Neural cell (in vitro differentiated cells): ENCODE measurements at regions not wholly inside any gene's neighbourhood (a gene's known extent, or its start where the extent isn't known, plus 50 kb on each side); places are given as distances from the start of the nearest gene placed in this dataset.
A peak's percentile ranks its signal among the peaks of the same experiment; 100 is the strongest.

ENCODE experiments used
- H2AFZ ChIP-seq: fragments of 200-600, 300-800 bp; sonication (generic), shearing (Covaris generic); 2 replicates; pipeline ENCODE4 v1.6.0; 2014; ENCODE audit warnings: low read depth, mild to moderate bottlenecking, antibody characterized with exemption, low read length, moderate library complexity
- H3F3A ChIP-seq: fragments of 200-600 bp; shearing (Covaris generic); 2 replicates; pipeline ENCODE4 v1.6.1; 2016; ENCODE audit warnings: mild to moderate bottlenecking, moderate library complexity, mixed read lengths, antibody characterized with exemption, low read length; ENCODE audit not compliant: insufficient read depth, poor library complexity, severe bottlenecking
- H3K27ac ChIP-seq: fragments of 200-600, 300-800 bp; sonication (generic), shearing (Covaris generic); 2 replicates; pipeline ENCODE4 v1.5.1; 2014; ENCODE audit warnings: mild to moderate bottlenecking, low read length, moderate library complexity
- H3K27me3 ChIP-seq: fragments of 300-800, 200-600 bp; sonication (generic), shearing (Covaris generic); 2 replicates; pipeline ENCODE4 v1.6.0; 2014; ENCODE audit warnings: mild to moderate bottlenecking, low read depth, low read length, moderate library complexity; ENCODE audit not compliant: insufficient read depth
- H3K36me3 ChIP-seq: fragments of 300-800, 200-600 bp; sonication (generic), shearing (Covaris generic); 2 replicates; pipeline ENCODE4 v1.5.1; 2014; ENCODE audit warnings: mild to moderate bottlenecking, antibody characterized with exemption, low read length, moderate library complexity; ENCODE audit not compliant: insufficient read depth
- H3K4me2 ChIP-seq: fragments of 300-800, 200-600 bp; sonication (generic), shearing (Covaris generic); 2 replicates; pipeline ENCODE4 v1.6.0; 2014; ENCODE audit warnings: mild to moderate bottlenecking, low read length
- H3K4me3 ChIP-seq: fragments of 300-800, 200-600 bp; sonication (generic), shearing (Covaris generic); 2 replicates; pipeline ENCODE4 v1.5.1; 2014; ENCODE audit warnings: mild to moderate bottlenecking, low read length, moderate library complexity
- H3K79me2 ChIP-seq: fragments of 200-600 bp; shearing (Covaris generic); replicated peaks from 2 replicates; pipeline ENCODE4 v1.6.0; 2014; ENCODE audit warnings: mild to moderate bottlenecking, low read length, moderate library complexity; ENCODE audit not compliant: insufficient read depth
- H3K9ac ChIP-seq: fragments of 300-800, 200-600 bp; sonication (generic), shearing (Covaris generic); 2 replicates; pipeline ENCODE4 v1.6.1; 2016; ENCODE audit warnings: mild to moderate bottlenecking, low read length, mixed read lengths
- H3K9me2 ChIP-seq: fragments of 200-600 bp; shearing (Covaris generic); 2 replicates; pipeline ENCODE4 v1.6.1; 2016; ENCODE audit warnings: mild to moderate bottlenecking, low read length, mixed read lengths; ENCODE audit not compliant: insufficient read depth
- H3K9me3 ChIP-seq: fragments of 200-600, 300-800 bp; sonication (generic), shearing (Covaris generic); 2 replicates; pipeline ENCODE4 v1.6.1; 2016; ENCODE audit warnings: mild to moderate bottlenecking, mixed run types, low read length, moderate library complexity, mixed read lengths
- H4K20me1 ChIP-seq: fragments of 200-600 bp; shearing (Covaris generic); 2 replicates; pipeline ENCODE4 v1.6.1; 2016; ENCODE audit warnings: mild to moderate bottlenecking, mixed run types; ENCODE audit not compliant: insufficient read depth
- CTCF ChIP-seq: fragments of 450-650 bp; IDR thresholded peaks from 2 replicates; pipeline ENCODE4 v1.5.1; 2014; ENCODE audit warnings: antibody characterized with exemption, mild to moderate bottlenecking, moderate library complexity; ENCODE audit not compliant: poor library complexity, severe bottlenecking
- EP300 ChIP-seq: fragments of 450-650 bp; conservative IDR thresholded peaks from 2 replicates; pipeline ENCODE4 v1.6.1; 2014; ENCODE audit warnings: antibody characterized with exemption, mild to moderate bottlenecking, moderate library complexity; ENCODE audit not compliant: poor library complexity, severe bottlenecking
- EZH2 ChIP-seq: fragments of 200-600, 300-800 bp; shearing (Covaris generic), sonication (generic); IDR thresholded peaks from 2 replicates; pipeline ENCODE4 v1.6.1; 2014; ENCODE audit warnings: antibody characterized with exemption, low read length, borderline replicate concordance, mild to moderate bottlenecking; ENCODE audit not compliant: insufficient read depth, poor library complexity, severe bottlenecking
- MXI1 ChIP-seq: fragments of 450-650 bp; conservative IDR thresholded peaks from 2 replicates; pipeline ENCODE4 v1.6.1; 2014; ENCODE audit warnings: antibody characterized with exemption, mild to moderate bottlenecking; ENCODE audit not compliant: poor library complexity, severe bottlenecking
- POLR2AphosphoS5 ChIP-seq: IDR thresholded peaks from 2 replicates; pipeline ENCODE4 v1.6.1; 2012
- RAD21 ChIP-seq: fragments of 450-650 bp; conservative IDR thresholded peaks from 2 replicates; pipeline ENCODE4 v1.6.1; 2014; ENCODE audit warnings: antibody characterized with exemption, mild to moderate bottlenecking, moderate library complexity
- REST ChIP-seq: IDR thresholded peaks from 2 replicates; pipeline ENCODE4 v1.6.1; 2012; ENCODE audit warnings: borderline replicate concordance
- SMC3 ChIP-seq: fragments of 450-650 bp; conservative IDR thresholded peaks from 2 replicates; pipeline ENCODE4 v1.6.1; 2014; ENCODE audit warnings: antibody characterized with exemption, mild to moderate bottlenecking, moderate library complexity; ENCODE audit not compliant: poor library complexity
- TAF1 ChIP-seq: IDR thresholded peaks from 2 replicates; pipeline ENCODE4 v1.6.1; 2012; ENCODE audit warnings: low read depth

GRCh38 chr1:9427388-9427787 is 111.9 kb upstream of the SLC25A33 start:
- H3K27ac ChIP-seq = no peak overlapping the region

GRCh38 chr1:9428601-9429341 is 110.5 kb upstream of the SLC25A33 start:
- H2AFZ ChIP-seq = peak overlapping the region; percentile 100
- no peaks in the 10 kb centered on the region for H3K36me3 ChIP-seq
- no peaks in the 10 kb centered on the region for H3K79me2 ChIP-seq
- H3K4me3 ChIP-seq = peak overlapping the region; percentile 70
- H3F3A ChIP-seq = no peaks in the 10 kb centered on the region
- no peaks in the 10 kb centered on the region for H3K27me3 ChIP-seq
- no peaks in the 10 kb centered on the region for H3K9me3 ChIP-seq
- peak overlapping the region; percentile 61 for H3K9ac ChIP-seq
- H3K9me2 ChIP-seq = no peaks in the 10 kb centered on the region
- H3K4me2 ChIP-seq = peak overlapping the region; percentile 71
- H3K27ac ChIP-seq = peak overlapping the region; percentile 78
- H4K20me1 ChIP-seq = no peaks in the 10 kb centered on the region
- TF ChIP-seq REST (peak; percentile 16), POLR2AphosphoS5 (peak; percentile 79), RAD21 (peak; percentile 62), TAF1 (peak; percentile 63), CTCF (peak; percentile 60), EP300 (peak; percentile 73)

More at GRCh38 chr1:9427388-9427787, 111.9 kb upstream of the SLC25A33 start:
- no peak for TF ChIP-seq EP300
- TF ChIP-seq EZH2 = no peak
- TF ChIP-seq CTCF = no peak
- TF ChIP-seq SMC3 = no peak
- TF ChIP-seq MXI1 = no peak
- TF ChIP-seq TAF1 = no peak
- no peak for TF ChIP-seq RAD21
- TF ChIP-seq REST = no peak
- no peak for TF ChIP-seq POLR2AphosphoS5
- Histone ChIP-seq H3K4me2 (no peak overlapping the region), H3K36me3 (no peaks in the 10 kb centered on the region), H3K27me3 (no peaks in the 10 kb centered on the region), H3K9ac (no peak overlapping the region), H3K79me2 (no peaks in the 10 kb centered on the region), H4K20me1 (no peaks in the 10 kb centered on the region), H3K9me3 (no peaks in the 10 kb centered on the region), H3K9me2 (no peaks in the 10 kb centered on the region), H3F3A (no peaks in the 10 kb centered on the region), H2AFZ (no peak overlapping the region), H3K4me3 (no peak overlapping the region)
